Lower leg skin (tissue), 4 donors: ENCODE measurements at regions not wholly inside any gene's neighbourhood (a gene's known extent, or its start where the extent isn't known, plus 50 kb on each side); places are given as distances from the start of the nearest gene placed in this dataset.

ENCODE experiments used
- DNase-seq, 2 donors: peaks; one replicate each; pipeline ENCODE4 v3.0.0-alpha.2; 2019; ENCODE audit warnings: low spot score in 2 of 2
- H3K4me3 ChIP-seq: fragments of 200-600 bp; sonication (generic); 2 replicates; pipeline ENCODE4 v1.5.1; 2017; ENCODE audit warnings: mild to moderate bottlenecking, low read depth; ENCODE audit not compliant: poor library complexity, severe bottlenecking
- POLR2A ChIP-seq, 2 donors: fragments of 450-650 bp; IDR thresholded peaks; one replicate each; pipeline ENCODE4 v1.6.1; 2016 to 2017; ENCODE audit warnings: antibody characterized with exemption in 2 of 2, mild to moderate bottlenecking in 1 of 2, moderate library complexity in 1 of 2
- WGBS, 2 donors: methylation state at CpG; one replicate each; pipeline ENCODE4 v1.1.5; 2018; 5-methylcytosine and 5-hydroxymethylcytosine counted together
- intact Hi-C: fragments of 100-400 bp; cut with DNase I; formaldehyde crosslinking; loops from one replicate; pipeline ENCODE4 v1.15.0; 2023; ENCODE audit warnings: low total_unique reads
- TF ChIP-seq, protein P1 (sequence below), 3 donors: fragments of 450-650 bp; IDR thresholded peaks; one replicate each; pipeline ENCODE4 v1.5.1; 2016; ENCODE audit warnings: antibody characterized with exemption in 3 of 3, mild to moderate bottlenecking in 3 of 3, moderate library complexity in 2 of 3

DNA sequence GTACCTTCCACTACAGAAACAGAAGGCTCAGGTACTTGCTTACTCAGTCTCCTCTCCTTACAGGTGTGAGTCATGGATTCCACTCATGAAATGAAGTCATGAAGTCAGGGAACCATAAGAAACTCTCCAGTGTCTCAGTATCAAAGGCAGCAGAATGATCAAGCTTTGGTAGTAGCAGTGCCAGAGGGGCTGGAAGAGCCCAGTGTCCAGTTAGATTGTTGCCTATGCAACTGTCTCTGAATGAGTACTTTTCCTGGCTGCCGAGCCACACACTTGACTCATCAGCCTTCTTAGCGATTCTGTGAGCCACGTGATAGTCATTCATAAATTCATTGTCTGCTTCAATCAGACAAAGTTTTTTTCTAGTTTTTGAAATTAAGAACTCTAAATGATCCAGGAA is 52.2 kb upstream of the DTNBP1 start:
- intact Hi-C loops = no loop called here
- TF ChIP-seq POLR2A (IDR thresholded peaks at IDR 0.05) = no peak
- TF ChIP-seq, protein P1, sequence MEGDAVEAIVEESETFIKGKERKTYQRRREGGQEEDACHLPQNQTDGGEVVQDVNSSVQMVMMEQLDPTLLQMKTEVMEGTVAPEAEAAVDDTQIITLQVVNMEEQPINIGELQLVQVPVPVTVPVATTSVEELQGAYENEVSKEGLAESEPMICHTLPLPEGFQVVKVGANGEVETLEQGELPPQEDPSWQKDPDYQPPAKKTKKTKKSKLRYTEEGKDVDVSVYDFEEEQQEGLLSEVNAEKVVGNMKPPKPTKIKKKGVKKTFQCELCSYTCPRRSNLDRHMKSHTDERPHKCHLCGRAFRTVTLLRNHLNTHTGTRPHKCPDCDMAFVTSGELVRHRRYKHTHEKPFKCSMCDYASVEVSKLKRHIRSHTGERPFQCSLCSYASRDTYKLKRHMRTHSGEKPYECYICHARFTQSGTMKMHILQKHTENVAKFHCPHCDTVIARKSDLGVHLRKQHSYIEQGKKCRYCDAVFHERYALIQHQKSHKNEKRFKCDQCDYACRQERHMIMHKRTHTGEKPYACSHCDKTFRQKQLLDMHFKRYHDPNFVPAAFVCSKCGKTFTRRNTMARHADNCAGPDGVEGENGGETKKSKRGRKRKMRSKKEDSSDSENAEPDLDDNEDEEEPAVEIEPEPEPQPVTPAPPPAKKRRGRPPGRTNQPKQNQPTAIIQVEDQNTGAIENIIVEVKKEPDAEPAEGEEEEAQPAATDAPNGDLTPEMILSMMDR (IDR thresholded peaks at IDR 0.05) = no peak
- no peak for DNase-seq
- no peak overlapping the region for H3K4me3 ChIP-seq
- WGBS, 2 donors = 64 to 70% methylated on average over 3 of the region's 3 CpGs

DNA sequence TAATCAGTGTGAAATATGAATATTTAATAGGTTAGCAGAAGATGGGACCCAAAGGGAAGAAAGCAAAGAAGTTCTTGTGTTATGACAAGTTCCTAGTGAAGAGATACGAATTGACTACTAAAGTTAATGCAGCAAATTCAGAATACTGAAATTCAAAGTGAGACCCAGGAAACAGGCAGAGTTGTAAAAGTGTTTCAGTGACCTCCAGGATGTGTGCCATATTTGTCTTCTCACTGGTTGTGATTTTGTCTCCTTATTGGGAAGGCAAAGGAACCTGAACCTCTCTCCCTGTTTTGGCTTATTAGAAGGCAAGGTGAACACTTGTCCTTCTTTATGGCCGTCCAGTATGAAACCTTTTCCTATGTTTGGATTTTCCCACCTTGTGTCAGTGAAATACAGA is 51.8 kb upstream of the DTNBP1 start:
- no peak overlapping the region for H3K4me3 ChIP-seq
- 98 to 99% methylated on average over 2 of the region's 2 CpGs for WGBS, 2 donors
- TF ChIP-seq, protein P1 (IDR thresholded peaks at IDR 0.05) = no peak
- no peak for TF ChIP-seq POLR2A (IDR thresholded peaks at IDR 0.05)
- intact Hi-C loops = no loop called here
- no peak for DNase-seq

DNA sequence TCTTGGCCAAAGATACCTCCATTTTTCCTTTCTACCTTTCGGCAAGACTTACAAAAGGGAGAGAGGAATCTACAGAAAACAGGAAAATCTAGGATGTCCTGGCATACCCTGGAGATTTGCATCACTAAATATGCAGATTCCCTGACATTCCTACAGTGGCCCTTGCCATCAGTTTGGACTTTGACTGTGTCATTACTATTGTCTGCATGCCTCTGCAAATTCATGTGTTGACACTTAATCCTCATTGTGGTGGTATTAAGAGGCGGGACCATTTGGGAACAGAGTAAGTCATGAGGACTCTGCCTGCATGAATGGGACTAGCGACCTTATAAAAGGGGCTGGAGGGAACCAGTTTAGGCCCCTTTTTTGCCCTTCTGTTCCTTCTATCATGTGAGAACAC is 50.5 kb upstream of the DTNBP1 start:
- no peak for TF ChIP-seq POLR2A (IDR thresholded peaks at IDR 0.05)
- TF ChIP-seq, protein P1 (IDR thresholded peaks at IDR 0.05) = no peak
- 73 to 95% methylated on average over 3 of the region's 3 CpGs for WGBS, 2 donors
- intact Hi-C loops = no loop called here
- no peak for DNase-seq
- H3K4me3 ChIP-seq = no peak overlapping the region

DNA sequence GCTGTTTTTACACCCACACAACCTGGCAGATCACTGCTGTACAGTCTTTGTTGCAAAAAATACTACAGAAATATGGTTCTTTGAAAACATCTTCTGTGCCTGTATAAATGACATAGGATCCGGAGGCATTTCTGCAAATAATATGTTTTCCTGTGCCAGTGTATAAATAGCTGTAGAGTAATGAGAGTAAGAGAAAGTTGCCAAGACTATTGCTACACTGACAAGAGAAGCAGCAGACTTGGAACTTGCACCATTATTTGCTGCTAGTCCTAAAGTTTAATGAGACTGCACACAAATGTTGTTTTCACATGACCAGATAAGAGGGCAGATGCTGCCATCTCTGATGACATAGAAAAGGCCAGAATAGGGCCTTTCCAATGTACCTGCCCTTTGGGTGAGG is 50.0 kb upstream of the DTNBP1 start:
- TF ChIP-seq, protein P1 (IDR thresholded peaks at IDR 0.05) = no peak
- no peak for TF ChIP-seq POLR2A (IDR thresholded peaks at IDR 0.05)
- intact Hi-C loops = no loop called here
- no peak overlapping the region for H3K4me3 ChIP-seq
- no peak for DNase-seq
- 16 to 29% methylated on average over 1 of the region's 1 CpG for WGBS, 2 donors
